ENCODE measurements at regions not wholly inside any gene's neighbourhood (a gene's known extent, or its start where the extent isn't known, plus 50 kb on each side); places are given as distances from the start of the nearest gene placed in this dataset.
"Not testable (repeated sequence)": the region's sequence is repeated elsewhere in the genome, so short reads cannot be mapped to it uniquely, and the experiment has no call there.

DNA sequence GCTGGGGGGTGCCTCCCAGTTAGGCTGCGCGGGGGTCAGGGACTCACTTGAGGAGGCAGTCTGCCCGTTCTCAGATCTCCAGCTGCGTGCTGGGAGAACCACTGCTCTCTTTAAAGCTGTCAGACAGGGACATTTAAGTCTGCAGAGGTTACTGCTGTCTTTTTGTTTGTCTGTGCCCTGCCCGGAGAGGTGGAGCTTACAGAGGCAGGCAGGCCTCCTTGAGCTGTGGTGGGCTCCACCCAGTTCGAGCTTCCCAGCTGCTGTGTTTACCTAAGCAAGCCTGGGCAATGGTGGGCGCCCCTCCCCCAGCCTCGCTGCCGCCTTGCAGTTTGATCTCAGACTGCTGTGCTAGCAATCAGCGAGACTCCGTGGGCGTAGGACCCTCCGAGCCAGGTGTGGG lies 584.2 kb upstream of the SLC39A10 start:
- H3K27me3 Mint-ChIP-seq; H3K4me1 Mint-ChIP-seq (ENCODE audit: low read depth); H3K36me3 Mint-ChIP-seq; H3K9me3 Mint-ChIP-seq (ENCODE audit: low read depth); H3K27ac Mint-ChIP-seq; H3K4me3 Mint-ChIP-seq: not testable (repeated sequence)

- Mint-ChIP-seq H3K27ac (no peak overlapping the region), H3K36me3 (no peaks in the 10 kb centered on the region), H3K27me3 (no peaks in the 10 kb centered on the region), H3K9me3 (ENCODE audit: low read depth) (no peaks in the 10 kb centered on the region), H3K4me3 (no peak overlapping the region), H3K4me1 (ENCODE audit: low read depth) (no peaks in the 10 kb centered on the region)
Measured at GRCh38 chr2:195057001-195057400, 600.0 kb upstream of the SLC39A10 start.

- no peaks in the 10 kb centered on the region for H3K4me1 Mint-ChIP-seq (ENCODE audit: low read depth)
- H3K4me3 Mint-ChIP-seq, result no peak overlapping the region
- H3K27me3 Mint-ChIP-seq, result no peaks in the 10 kb centered on the region
- H3K9me3 Mint-ChIP-seq (ENCODE audit: low read depth), result no peaks in the 10 kb centered on the region
- H3K27ac Mint-ChIP-seq, result no peak overlapping the region
- H3K36me3 Mint-ChIP-seq, result no peaks in the 10 kb centered on the region
Measured at GRCh38 chr2:195055996-195056395, 601.0 kb upstream of the SLC39A10 start.

DNA sequence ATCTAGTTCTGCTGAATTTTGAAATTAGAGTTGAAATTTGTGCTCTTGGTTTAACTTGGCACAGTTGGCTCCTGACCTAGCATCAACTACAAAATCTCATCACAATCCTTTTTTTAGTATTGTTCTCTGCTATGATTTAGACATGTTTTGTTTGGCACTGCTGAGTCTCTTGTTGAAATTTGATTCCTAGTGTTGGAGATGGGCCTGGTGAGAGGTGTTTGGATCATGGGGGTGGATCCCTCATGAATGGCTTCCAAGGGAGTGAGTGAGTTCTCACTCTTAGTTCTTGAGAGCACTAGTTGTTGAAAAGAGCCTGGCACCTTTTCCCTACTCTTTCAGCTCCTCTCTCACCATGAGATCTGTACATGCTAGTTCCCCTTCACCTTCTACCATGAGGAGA lies 605.6 kb upstream of the SLC39A10 start:
- H3K4me1 Mint-ChIP-seq (ENCODE audit: low read depth), result peaks cover 2% of the 10 kb centered on the region
- no peak overlapping the region for H3K4me3 Mint-ChIP-seq
- no peaks in the 10 kb centered on the region for H3K36me3 Mint-ChIP-seq
- no peak overlapping the region for H3K27ac Mint-ChIP-seq
- no peaks in the 10 kb centered on the region for H3K9me3 Mint-ChIP-seq (ENCODE audit: low read depth)
- no peaks in the 10 kb centered on the region for H3K27me3 Mint-ChIP-seq

DNA sequence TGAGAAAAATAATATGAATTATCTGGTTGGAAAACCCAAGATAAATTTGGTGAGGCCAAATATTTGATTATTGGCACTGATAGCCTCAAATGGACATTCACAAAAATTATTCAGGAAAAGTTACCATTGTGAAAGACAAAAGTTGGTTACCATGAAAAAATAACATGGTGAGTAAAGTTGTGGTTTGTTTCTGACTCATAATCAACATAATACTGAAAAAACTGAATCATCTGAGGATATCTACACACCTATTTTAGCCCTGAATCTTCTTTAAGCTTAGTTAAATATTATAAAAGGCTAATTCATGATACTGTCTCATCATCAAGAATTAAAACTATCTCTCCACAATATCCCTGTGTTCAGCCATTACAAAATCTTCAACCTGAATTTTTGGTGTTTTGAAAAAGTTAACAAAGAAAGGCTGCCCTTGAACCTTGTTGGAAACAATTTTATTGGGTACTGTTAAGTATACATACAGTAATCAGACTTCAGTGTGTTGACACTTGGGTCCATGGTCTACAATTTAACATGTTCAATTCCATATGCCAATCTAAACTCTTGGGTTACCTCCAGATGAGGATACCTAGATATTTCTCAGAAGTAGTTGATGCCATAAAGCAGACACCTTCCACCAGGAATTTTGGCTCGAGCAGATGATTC lies 607.5 kb upstream of the SLC39A10 start:
- H3K27ac Mint-ChIP-seq, result no peak overlapping the region
- H3K36me3 Mint-ChIP-seq, result no peaks in the 10 kb centered on the region
- peaks cover 2% of the 10 kb centered on the region for H3K4me1 Mint-ChIP-seq (ENCODE audit: low read depth)
- no peaks in the 10 kb centered on the region for H3K27me3 Mint-ChIP-seq
- H3K9me3 Mint-ChIP-seq (ENCODE audit: low read depth), result no peaks in the 10 kb centered on the region
- H3K4me3 Mint-ChIP-seq, result no peak overlapping the region

- no peak overlapping the region for H3K27ac Mint-ChIP-seq
- no peaks in the 10 kb centered on the region for H3K36me3 Mint-ChIP-seq
- H3K9me3 Mint-ChIP-seq (ENCODE audit: low read depth), result no peaks in the 10 kb centered on the region
- H3K4me3 Mint-ChIP-seq, result no peak overlapping the region
- H3K4me1 Mint-ChIP-seq (ENCODE audit: low read depth), result peaks cover 2% of the 10 kb centered on the region
- H3K27me3 Mint-ChIP-seq, result no peaks in the 10 kb centered on the region
Measured at GRCh38 chr2:195047955-195048354, 609.1 kb upstream of the SLC39A10 start.

GRCh38 chr2:195044801-195045200 lies 612.2 kb upstream of the SLC39A10 start:
- Mint-ChIP-seq H3K27me3 (peaks cover 1% of the 10 kb centered on the region), H3K27ac (no peak overlapping the region), H3K4me3 (no peak overlapping the region), H3K4me1 (ENCODE audit: low read depth) (peaks cover 2% of the 10 kb centered on the region), H3K9me3 (ENCODE audit: low read depth) (no peaks in the 10 kb centered on the region), H3K36me3 (no peaks in the 10 kb centered on the region)

- Mint-ChIP-seq H3K36me3 (no peaks in the 10 kb centered on the region), H3K9me3 (ENCODE audit: low read depth) (no peaks in the 10 kb centered on the region), H3K4me1 (ENCODE audit: low read depth) (no peaks in the 10 kb centered on the region), H3K27ac (no peak overlapping the region), H3K27me3 (peaks cover 1% of the 10 kb centered on the region), H3K4me3 (no peak overlapping the region)
Measured at GRCh38 chr2:195038153-195038552, 618.9 kb upstream of the SLC39A10 start.

GRCh38 chr2:195037045-195037444 lies 620.0 kb upstream of the SLC39A10 start:
- H3K9me3 Mint-ChIP-seq (ENCODE audit: low read depth), result no peaks in the 10 kb centered on the region
- no peak overlapping the region for H3K27ac Mint-ChIP-seq
- H3K4me3 Mint-ChIP-seq, result no peak overlapping the region
- no peaks in the 10 kb centered on the region for H3K36me3 Mint-ChIP-seq
- no peaks in the 10 kb centered on the region for H3K4me1 Mint-ChIP-seq (ENCODE audit: low read depth)
- peaks cover 1% of the 10 kb centered on the region for H3K27me3 Mint-ChIP-seq

GRCh38 chr2:195031411-195031810 lies 625.6 kb upstream of the SLC39A10 start:
- Mint-ChIP-seq H3K9me3 (ENCODE audit: low read depth) (no peaks in the 10 kb centered on the region), H3K4me1 (ENCODE audit: low read depth) (no peaks in the 10 kb centered on the region), H3K27ac (no peak overlapping the region), H3K36me3 (no peaks in the 10 kb centered on the region), H3K4me3 (no peak overlapping the region), H3K27me3 (peaks cover 1% of the 10 kb centered on the region)

GRCh38 chr2:195029804-195030654 lies 627.0 kb upstream of the SLC39A10 start:
- Mint-ChIP-seq H3K4me1 (ENCODE audit: low read depth) (no peaks in the 10 kb centered on the region), H3K27ac (no peak overlapping the region), H3K4me3 (no peak overlapping the region), H3K9me3 (ENCODE audit: low read depth) (no peaks in the 10 kb centered on the region), H3K27me3 (peaks cover 3% of the 10 kb centered on the region), H3K36me3 (no peaks in the 10 kb centered on the region)

GRCh38 chr2:195027947-195028346 lies 629.1 kb upstream of the SLC39A10 start:
- H3K27me3 Mint-ChIP-seq, result peaks cover 5% of the 10 kb centered on the region
- H3K27ac Mint-ChIP-seq, result no peak overlapping the region
- no peaks in the 10 kb centered on the region for H3K9me3 Mint-ChIP-seq (ENCODE audit: low read depth)
- no peak overlapping the region for H3K4me3 Mint-ChIP-seq
- no peaks in the 10 kb centered on the region for H3K4me1 Mint-ChIP-seq (ENCODE audit: low read depth)
- H3K36me3 Mint-ChIP-seq, result no peaks in the 10 kb centered on the region

DNA sequence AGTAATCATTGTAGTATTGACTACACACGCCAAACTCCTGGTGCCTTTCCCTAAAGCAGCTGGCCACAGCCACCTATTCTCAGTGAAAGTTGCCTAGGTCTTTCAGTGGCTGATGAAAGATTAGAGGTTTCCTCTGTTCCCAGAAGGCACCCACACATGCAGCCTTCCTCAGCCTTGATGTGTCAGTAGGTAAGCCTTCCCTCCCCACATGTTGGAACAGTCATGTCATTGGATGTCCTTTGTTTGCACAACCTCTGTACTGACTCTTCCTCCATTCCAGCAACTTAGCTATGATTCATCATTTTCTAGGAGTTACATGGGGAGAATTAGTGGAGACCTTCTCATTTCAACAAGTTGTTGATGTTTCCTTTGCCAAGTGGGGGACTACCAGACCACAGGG lies 630.8 kb upstream of the SLC39A10 start:
- Mint-ChIP-seq H3K4me1 (ENCODE audit: low read depth) (peaks cover 4% of the 10 kb centered on the region), H3K36me3 (no peaks in the 10 kb centered on the region), H3K27me3 (peaks cover 5% of the 10 kb centered on the region), H3K9me3 (ENCODE audit: low read depth) (no peaks in the 10 kb centered on the region), H3K27ac (no peak overlapping the region), H3K4me3 (no peak overlapping the region)

GRCh38 chr2:195022508-195022830 lies 634.6 kb upstream of the SLC39A10 start:
- no peaks in the 10 kb centered on the region for H3K36me3 Mint-ChIP-seq
- no peak overlapping the region for H3K4me3 Mint-ChIP-seq
- no peak overlapping the region for H3K27ac Mint-ChIP-seq
- H3K9me3 Mint-ChIP-seq (ENCODE audit: low read depth), result no peaks in the 10 kb centered on the region
- H3K27me3 Mint-ChIP-seq, result peaks cover 4% of the 10 kb centered on the region
- peaks cover 4% of the 10 kb centered on the region for H3K4me1 Mint-ChIP-seq (ENCODE audit: low read depth)

- Mint-ChIP-seq H3K36me3 (no peaks in the 10 kb centered on the region), H3K4me3 (no peak overlapping the region), H3K27me3 (peaks cover 4% of the 10 kb centered on the region), H3K4me1 (ENCODE audit: low read depth) (peaks cover 4% of the 10 kb centered on the region), H3K9me3 (ENCODE audit: low read depth) (no peaks in the 10 kb centered on the region), H3K27ac (peak overlapping the region; percentile 3)
Measured at GRCh38 chr2:195021711-195022507, 635.1 kb upstream of the SLC39A10 start.

Data from activated naive CD8-positive, alpha-beta T cell (primary cell).